ENCODE measurements at regions not wholly inside any gene's neighbourhood (a gene's known extent, or its start where the extent isn't known, plus 50 kb on each side); places are given as distances from the start of the nearest gene placed in this dataset.

DNA sequence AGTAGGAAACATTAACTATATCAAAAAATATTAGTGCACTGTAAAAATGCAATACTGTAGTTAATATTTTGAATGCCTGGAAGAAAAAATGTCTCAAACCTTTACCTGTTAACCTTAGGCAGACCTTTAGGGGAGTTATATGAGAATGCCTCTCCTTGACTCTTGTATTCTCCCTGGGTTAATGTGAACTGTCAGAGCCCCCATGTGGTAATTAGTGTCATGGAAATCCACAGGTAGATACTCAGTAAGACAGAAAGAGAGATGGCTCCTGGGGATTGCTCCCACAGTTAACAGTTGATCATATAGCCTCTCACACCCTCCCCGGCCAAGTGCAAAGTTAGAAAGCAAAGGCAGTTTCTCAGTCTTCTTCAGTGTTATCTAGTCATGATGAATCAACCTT, 742.8 kb downstream of the NR2F1-AS1 start:
- Histone ChIP-seq H3K36me3 (ENCODE audit: control insufficient read depth, insufficient read depth, low read length) (no peaks in the 10 kb centered on the region), H3K4me3 (ENCODE audit: low read depth in 2 of 2, low read length in 2 of 2) (no peak overlapping the region), H3K27me3 (ENCODE audit: control insufficient read depth, insufficient read depth, low read length) (no peaks in the 10 kb centered on the region), H3K4me1 (ENCODE audit: control insufficient read depth, insufficient read depth, low read length) (peaks cover 4% of the 10 kb centered on the region; the same call in 1 of the 2 replicates), H3K27ac (ENCODE audit: low read length) (peak overlapping the region; percentile 80), H3K9me3 (ENCODE audit: control insufficient read depth, insufficient read depth, low read depth, low read length) (peaks cover 11% of the 10 kb centered on the region; the same call in 1 of the 2 replicates)
- in situ Hi-C loops (cut with HindIII; ENCODE audit: low pct_unique_long_range_greater_than_20kb, low sequenced_read_pairs), result no loop called here
- TF ChIP-seq, protein P1, sequence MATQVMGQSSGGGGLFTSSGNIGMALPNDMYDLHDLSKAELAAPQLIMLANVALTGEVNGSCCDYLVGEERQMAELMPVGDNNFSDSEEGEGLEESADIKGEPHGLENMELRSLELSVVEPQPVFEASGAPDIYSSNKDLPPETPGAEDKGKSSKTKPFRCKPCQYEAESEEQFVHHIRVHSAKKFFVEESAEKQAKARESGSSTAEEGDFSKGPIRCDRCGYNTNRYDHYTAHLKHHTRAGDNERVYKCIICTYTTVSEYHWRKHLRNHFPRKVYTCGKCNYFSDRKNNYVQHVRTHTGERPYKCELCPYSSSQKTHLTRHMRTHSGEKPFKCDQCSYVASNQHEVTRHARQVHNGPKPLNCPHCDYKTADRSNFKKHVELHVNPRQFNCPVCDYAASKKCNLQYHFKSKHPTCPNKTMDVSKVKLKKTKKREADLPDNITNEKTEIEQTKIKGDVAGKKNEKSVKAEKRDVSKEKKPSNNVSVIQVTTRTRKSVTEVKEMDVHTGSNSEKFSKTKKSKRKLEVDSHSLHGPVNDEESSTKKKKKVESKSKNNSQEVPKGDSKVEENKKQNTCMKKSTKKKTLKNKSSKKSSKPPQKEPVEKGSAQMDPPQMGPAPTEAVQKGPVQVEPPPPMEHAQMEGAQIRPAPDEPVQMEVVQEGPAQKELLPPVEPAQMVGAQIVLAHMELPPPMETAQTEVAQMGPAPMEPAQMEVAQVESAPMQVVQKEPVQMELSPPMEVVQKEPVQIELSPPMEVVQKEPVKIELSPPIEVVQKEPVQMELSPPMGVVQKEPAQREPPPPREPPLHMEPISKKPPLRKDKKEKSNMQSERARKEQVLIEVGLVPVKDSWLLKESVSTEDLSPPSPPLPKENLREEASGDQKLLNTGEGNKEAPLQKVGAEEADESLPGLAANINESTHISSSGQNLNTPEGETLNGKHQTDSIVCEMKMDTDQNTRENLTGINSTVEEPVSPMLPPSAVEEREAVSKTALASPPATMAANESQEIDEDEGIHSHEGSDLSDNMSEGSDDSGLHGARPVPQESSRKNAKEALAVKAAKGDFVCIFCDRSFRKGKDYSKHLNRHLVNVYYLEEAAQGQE (IDR thresholded peaks at IDR 0.05; ENCODE audit: insufficient read depth in 1 of 2, low read depth in 2 of 2, low read length in 1 of 2), result no peak
- TF ChIP-seq, protein P2, sequence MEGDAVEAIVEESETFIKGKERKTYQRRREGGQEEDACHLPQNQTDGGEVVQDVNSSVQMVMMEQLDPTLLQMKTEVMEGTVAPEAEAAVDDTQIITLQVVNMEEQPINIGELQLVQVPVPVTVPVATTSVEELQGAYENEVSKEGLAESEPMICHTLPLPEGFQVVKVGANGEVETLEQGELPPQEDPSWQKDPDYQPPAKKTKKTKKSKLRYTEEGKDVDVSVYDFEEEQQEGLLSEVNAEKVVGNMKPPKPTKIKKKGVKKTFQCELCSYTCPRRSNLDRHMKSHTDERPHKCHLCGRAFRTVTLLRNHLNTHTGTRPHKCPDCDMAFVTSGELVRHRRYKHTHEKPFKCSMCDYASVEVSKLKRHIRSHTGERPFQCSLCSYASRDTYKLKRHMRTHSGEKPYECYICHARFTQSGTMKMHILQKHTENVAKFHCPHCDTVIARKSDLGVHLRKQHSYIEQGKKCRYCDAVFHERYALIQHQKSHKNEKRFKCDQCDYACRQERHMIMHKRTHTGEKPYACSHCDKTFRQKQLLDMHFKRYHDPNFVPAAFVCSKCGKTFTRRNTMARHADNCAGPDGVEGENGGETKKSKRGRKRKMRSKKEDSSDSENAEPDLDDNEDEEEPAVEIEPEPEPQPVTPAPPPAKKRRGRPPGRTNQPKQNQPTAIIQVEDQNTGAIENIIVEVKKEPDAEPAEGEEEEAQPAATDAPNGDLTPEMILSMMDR (IDR thresholded peaks at IDR 0.05), result peak; percentile 31; the same call in 1 of the 2 replicates
- TF ChIP-seq SIN3A (IDR thresholded peaks at IDR 0.05; ENCODE audit: borderline replicate concordance, insufficient read depth, low read depth, low read length), result no peak
- BruUV-seq (replicated peaks), result no TSS peak
- ATAC-seq, result peak; percentile 54; the same call in 1 of the 2 replicates
- intact Hi-C loops (cut with micrococcal nuclease; ENCODE audit: unreplicated experiment), result no loop called here
- POLR2A ChIA-PET, result no interaction called here
- CTCF ChIA-PET, result no interaction called here
- no peak for DNase-seq (ENCODE audit: low read depth, low spot score)

DNA sequence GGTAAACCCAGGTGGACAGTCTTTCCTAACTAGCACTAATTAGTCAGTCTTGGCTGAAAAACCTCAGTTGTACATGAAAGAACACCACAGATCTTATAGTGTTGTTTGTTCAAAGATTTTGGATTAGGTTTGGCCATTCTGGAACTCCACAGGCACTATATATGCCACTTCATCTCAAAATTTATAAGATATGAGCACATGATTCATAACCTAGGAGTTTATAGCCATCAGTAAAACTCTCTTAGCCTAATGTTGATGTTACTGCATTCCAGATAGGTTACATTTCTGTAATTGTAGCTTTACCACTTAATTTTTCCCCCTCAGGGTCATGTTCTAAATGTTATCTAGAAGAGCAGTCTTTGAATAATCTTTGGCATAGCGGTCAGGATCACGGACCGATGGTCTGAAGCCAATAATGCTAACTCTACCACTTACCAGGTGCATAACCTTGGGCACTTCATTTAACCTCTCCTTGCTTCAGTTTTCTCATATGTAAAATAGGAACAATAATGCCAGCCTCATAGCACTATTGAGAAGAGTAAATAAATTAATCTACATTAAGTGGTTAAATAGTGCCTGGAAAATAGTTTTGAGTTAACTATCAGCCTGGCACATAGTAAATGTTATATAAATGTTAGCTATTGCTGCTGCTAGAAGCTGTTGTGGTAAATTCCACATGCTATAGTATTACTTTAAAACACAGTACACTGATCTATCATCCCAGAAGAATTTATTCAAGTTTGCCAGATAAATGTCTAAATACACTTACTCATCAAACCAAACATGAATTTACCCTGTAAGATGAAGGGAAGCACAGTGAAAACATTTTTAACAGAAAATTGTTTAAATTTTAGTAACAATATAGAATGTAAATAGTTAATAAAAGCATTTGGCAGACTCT, 743.9 kb downstream of the NR2F1-AS1 start:
- ChIA-PET POLR2A (no interaction called here), CTCF (no interaction called here)
- intact Hi-C loops (cut with micrococcal nuclease; ENCODE audit: unreplicated experiment), result no loop called here
- Histone ChIP-seq H3K4me3 (ENCODE audit: low read depth in 2 of 2, low read length in 2 of 2) (no peak overlapping the region), H3K27ac (ENCODE audit: low read length) (peak overlapping the region; percentile 80), H3K4me1 (ENCODE audit: control insufficient read depth, insufficient read depth, low read length) (peaks cover 4% of the 10 kb centered on the region; the same call in 1 of the 2 replicates), H3K9me3 (ENCODE audit: control insufficient read depth, insufficient read depth, low read depth, low read length) (peaks cover 11% of the 10 kb centered on the region; the same call in 1 of the 2 replicates), H3K36me3 (ENCODE audit: control insufficient read depth, insufficient read depth, low read length) (no peaks in the 10 kb centered on the region), H3K27me3 (ENCODE audit: control insufficient read depth, insufficient read depth, low read length) (no peaks in the 10 kb centered on the region)
- DNase-seq (ENCODE audit: low read depth, low spot score) (no peak), ATAC-seq (peak; percentile 90)
- TF ChIP-seq, protein P1 (IDR thresholded peaks at IDR 0.05; ENCODE audit: insufficient read depth in 1 of 2, low read depth in 2 of 2, low read length in 1 of 2), result no peak
- TF ChIP-seq SIN3A (IDR thresholded peaks at IDR 0.05; ENCODE audit: borderline replicate concordance, insufficient read depth, low read depth, low read length) (no peak), POLR2AphosphoS5 (IDR thresholded peaks at IDR 0.05; ENCODE audit: low read depth, low read length) (0 out of 2 replicates have a peak, but pooled peaks have one; percentile 12), TCF7L2 (IDR thresholded peaks at IDR 0.05; ENCODE audit: low read depth, low read length) (peak; percentile 89)
- TF ChIP-seq, protein P2 (IDR thresholded peaks at IDR 0.05), result no peak
- in situ Hi-C loops (cut with HindIII; ENCODE audit: low pct_unique_long_range_greater_than_20kb, low sequenced_read_pairs), result no loop called here
- no TSS peak for BruUV-seq (replicated peaks)
